HG03097 (cell line): ENCODE measurements at regions not wholly inside any gene's neighbourhood (a gene's known extent, or its start where the extent isn't known, plus 50 kb on each side); places are given as distances from the start of the nearest gene placed in this dataset.

Experiments used
- ATAC-seq: cut with Tn5 transposase; IDR thresholded peaks from one replicate; pipeline ENCODE4 v1.9.1; 2021; ENCODE audit not compliant: unreplicated experiment, low FRiP score

GRCh38 chr10:43781480-43782361 is 133.0 kb upstream of the ZNF32 start:
- peak; percentile 79 for ATAC-seq

DNA sequence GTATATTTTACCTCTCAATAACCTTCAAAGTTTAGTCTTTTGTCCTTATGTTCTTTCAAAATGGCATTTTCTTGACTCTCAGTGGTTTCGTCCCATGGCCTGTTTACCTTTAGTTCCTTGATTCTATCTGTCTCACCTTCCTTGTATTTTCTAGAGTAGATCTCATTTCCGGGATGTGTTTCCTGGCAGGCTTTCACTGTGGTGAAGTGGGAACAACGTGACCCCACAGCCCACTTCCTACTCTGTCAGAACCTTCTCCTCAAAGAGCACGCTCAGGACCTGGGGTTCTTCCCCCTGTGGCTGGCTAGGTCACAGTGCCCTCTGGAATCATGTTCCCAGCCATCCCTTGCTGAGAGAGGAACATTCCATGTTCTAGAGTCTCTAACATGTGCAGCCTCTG is 129.9 kb upstream of the ZNF32 start:
- no peak for ATAC-seq

- ATAC-seq = no peak
Observed at GRCh38 chr10:43775384-43775783, 126.7 kb upstream of the ZNF32 start.

DNA sequence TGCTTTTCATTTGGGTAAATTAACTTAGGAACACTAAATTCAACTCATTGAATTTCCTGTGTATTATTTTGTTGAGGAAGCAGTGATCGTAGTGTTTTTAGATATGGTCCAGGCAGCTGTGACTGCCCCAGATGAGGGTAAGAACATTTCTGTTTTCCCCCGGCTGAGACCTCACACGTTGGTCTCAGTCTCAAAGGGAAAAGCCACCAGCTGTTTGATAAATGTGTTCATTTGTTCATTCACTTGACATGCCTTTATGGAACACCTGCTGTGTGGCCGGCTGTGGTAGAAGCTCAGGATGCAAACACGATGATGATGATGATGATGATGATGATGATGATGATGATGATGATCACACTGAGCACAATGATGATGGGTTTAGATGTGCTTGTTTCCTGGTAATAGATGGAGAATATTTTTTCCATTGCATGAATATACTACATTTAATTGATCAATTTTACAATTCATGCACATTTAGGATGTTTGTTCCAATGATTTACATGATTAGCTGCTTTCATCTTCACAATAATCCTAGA is 125.6 kb upstream of the ZNF32 start:
- no peak for ATAC-seq

GRCh38 chr10:43773736-43774135 is 125.1 kb upstream of the ZNF32 start:
- no peak for ATAC-seq

DNA sequence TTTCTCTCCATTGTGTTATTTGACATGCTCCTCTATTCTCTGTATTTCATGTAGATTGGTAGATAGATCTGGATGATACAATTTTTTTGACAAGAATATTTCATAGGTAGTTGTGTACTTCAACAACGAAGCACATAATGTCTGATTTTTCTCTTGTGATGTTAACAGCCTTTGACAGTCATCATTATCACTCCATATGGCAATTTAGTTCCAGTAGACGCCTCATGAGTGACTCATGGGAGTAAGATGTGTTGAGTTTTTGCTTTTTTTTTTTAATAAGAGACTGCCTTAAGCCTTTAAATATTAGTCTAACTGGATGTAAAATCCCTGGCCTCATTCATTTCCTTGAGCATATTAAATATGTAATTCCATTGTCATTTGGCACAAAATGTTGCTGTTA is 123.5 kb upstream of the ZNF32 start:
- ATAC-seq = no peak

- no peak for ATAC-seq
Observed at GRCh38 chr10:43771675-43772074, 123.0 kb upstream of the ZNF32 start.

GRCh38 chr10:43765516-43765915 is 116.8 kb upstream of the ZNF32 start:
- ATAC-seq = no peak

- ATAC-seq = no peak
Observed at GRCh38 chr10:43763846-43764245, 115.2 kb upstream of the ZNF32 start.

DNA sequence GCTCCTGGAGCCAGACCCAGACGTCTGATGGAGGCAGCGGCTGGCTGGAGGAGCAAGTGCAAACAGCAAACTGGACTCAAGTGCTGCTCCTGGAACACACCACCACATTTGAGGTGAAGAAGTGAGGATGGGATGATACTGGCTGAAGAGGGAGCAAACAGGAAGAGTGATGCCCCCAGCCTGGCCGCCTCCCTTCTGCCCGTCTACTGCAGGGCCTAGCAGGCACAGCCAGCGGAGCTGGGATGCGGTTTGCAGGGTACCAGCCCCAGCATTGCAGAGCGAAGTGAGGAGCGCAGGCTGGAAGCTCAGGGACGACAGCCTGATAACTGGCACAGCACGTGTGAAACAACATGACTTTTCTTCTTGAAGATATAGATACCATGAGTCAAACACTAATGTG is 111.8 kb upstream of the ZNF32 start:
- no peak for ATAC-seq

DNA sequence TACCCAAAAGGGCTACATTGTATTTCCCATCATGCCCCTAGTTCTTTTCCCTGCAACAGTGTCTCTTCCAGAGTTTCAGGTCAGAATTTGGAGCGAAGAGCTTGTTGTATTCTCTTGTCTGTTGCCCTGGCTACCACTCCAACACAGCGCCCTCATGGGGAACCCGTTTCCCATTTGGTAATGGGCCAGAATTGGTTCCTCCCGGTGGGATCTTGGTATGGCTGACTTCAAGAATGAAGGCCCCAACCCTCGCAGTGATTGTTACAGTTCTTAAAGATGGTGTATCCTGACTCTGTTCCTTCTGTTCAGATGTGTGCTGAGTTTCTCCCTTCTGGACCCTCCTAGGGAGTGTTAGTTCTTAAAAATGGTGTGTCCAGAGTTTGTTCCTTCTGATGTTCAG is 110.5 kb upstream of the ZNF32 start:
- no peak for ATAC-seq

DNA sequence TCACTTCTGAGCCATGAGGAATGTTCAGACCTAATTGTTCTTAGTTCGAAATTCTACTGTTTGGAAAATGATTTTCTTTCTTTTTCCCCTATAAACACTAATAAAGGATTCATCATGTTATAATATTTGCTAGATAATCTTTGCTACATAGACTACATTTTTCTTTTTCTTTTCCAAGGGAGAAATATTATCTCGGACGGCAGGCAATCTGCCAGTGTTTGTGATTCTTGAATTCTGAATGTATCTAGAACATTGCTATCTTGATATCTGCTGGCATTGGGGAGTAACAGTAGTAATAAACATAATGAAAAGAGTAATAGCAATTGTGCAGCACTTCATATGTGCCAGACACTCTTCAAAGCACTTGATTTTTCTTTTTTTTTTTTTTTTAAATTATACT is 107.7 kb upstream of the ZNF32 start:
- ATAC-seq = no peak

DNA sequence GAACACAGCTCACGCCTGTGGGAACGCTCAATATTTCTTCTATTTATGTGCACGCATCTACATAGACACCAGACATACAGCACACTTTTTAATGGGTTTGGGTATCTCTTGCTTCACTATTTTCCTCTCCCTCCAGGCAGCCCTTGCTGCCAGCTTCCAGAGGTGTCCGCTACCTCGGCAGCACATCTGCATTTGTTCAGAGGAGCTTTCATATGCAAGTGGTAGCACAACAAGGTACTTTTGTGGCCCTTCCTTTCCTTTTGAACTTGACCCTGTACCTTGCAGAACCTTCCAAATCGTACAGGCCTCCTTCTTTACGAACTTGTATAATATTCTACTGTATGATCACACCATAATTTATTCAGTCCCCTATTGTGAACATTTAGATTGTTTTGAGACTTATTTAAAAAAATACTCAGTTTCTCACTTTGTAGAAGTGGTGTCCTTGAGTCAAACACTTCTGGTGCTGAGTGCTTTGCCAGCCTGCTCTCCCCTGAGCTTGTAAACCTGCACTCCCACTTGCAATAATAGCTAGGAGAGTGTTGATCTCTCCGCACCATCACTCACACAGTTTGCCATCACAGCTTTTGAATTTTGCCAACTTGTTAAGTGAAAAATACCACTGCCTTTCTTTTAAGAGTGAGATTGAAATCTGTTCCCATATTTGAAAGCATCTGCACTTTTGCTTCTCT is 106.0 kb upstream of the ZNF32 start:
- ATAC-seq = no peak

DNA sequence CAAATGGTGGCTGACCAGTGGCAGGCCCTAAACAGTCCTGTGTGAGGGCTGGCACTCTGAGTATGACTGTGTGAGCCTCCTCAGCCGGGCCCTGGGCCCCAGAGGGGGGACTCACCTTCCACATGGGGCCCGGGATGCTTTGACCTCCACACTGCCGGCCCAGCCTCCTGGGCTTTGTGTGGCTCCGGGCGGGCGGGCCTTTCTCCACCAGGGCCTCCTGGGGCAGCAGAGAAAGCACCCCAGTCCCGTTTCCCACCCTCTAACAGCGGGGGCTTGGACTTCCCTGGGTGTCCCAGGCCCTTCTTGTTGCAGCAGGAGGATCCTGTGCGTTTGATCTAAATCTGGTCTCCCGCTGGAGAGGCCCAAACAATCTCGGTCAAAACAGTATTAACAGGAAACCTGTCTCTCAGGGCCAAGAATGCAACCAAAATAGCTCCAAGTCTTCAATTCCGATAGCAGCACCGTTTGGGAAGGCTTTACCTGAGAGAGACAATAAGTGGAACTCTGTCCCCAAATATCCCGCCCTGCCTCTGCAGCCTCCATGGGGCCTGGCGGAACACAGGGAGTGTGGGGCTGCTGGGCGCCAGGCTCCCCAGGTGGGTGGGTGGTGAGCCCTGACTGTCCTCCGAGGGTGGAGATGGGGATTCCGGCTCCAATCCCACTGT is 104.8 kb upstream of the ZNF32 start:
- ATAC-seq = no peak

DNA sequence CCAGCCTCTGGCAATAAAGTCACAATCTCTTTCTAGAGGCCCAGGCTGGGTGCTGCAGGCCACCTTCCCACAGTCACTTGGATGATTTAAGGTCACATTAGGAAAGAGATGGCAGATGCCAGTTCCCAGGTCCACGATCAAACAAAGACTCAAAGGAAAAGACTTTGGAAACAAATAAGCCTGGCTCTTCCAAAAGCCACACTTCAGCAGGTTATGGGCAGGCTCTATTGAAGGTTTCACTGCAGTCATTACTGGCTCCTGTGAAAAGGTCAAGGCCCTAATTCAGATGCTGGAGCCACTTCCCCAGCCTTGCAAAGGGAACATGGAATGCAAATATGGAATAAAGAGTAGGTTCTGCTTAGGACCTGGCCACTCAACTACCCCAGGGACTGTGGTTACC is 104.0 kb upstream of the ZNF32 start:
- ATAC-seq = no peak

GRCh38 chr10:43751646-43752045 is 103.0 kb upstream of the ZNF32 start:
- no peak for ATAC-seq

DNA sequence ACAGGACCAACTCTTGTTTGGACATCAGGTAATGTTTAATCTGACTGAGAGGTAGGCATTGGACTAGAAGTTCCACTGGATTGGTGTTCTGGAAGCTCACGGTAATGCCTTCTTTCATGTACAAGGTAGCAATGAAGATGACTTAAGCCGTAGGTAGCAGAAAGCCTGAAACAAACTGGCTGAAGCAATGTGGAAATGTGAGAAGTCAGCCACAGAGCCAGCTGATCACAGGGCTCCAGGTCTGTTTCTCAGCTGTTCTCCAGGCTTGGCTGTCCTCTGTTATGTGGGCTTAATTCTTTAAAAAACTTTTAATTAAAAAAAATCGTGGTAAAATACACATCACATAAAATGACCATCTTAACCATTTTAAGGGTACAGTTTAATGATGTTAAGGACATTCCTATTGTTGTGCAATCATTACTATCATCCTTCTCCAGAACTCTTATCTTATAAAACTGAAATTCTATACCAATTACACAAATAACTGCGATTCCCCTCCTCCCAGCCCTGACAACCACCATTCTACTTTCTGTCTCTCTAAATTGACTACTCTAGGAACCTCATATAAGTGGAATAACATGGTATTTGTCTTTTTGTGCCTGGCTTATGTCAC is 101.4 kb upstream of the ZNF32 start:
- no peak for ATAC-seq

GRCh38 chr10:43749145-43749576 is 100.5 kb upstream of the ZNF32 start:
- ATAC-seq = no peak

GRCh38 chr10:43748560-43748959 is 99.9 kb upstream of the ZNF32 start:
- no peak for ATAC-seq

GRCh38 chr10:43746906-43747305 is 98.2 kb upstream of the ZNF32 start:
- ATAC-seq = no peak

DNA sequence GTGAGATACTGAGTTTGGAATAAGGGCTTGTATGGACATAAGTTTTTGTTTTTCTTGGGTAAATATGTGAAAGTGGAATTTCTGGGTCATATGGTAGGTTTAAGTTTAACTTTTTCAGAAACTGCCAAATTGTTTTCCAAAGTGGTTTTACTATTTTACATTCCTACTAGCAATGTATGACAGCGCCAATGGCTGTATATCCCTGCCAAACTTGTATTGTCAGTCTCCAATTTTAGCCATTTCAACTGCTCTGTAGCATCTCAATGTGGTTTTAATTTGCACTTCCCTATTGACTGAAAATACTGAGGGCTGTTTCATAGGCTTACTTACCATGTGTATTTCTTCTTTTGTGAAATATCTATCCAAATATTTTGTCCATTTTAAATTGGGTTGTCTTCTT is 90.5 kb upstream of the ZNF32 start:
- no peak for ATAC-seq
